Hematopoietic multipotent progenitor cell treated with erythropoietin and hydrocortisone succinate and interleukin-3 and kit ligand, for 17 days (in vitro differentiated cells): ENCODE measurements at regions not wholly inside any gene's neighbourhood (a gene's known extent, or its start where the extent isn't known, plus 50 kb on each side); places are given as distances from the start of the nearest gene placed in this dataset.

Source experiments
- DNase-seq: peaks from one replicate; pipeline ENCODE4 v3.0.0-alpha.2; 2015; ENCODE audit warnings: low spot score

DNA sequence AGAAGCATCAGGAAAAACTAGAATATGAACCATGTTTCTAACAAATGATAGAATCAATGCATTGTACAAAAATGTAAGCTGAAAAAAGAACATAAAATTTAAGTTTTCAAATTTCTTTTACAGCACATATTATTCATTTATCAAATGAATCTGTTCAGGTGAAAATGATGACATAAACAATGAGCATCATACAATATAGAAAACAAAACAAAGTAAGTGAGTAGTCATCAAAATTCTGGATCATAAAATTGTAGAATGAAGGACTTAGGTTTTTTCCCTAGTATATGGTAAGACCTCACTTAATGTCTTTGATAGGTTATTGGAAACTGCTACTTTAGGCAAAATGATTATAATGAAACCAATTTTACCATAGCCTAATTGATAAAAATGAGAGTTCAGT is 427.0 kb upstream of the KCNH7 start:
- no peak for DNase-seq

DNA sequence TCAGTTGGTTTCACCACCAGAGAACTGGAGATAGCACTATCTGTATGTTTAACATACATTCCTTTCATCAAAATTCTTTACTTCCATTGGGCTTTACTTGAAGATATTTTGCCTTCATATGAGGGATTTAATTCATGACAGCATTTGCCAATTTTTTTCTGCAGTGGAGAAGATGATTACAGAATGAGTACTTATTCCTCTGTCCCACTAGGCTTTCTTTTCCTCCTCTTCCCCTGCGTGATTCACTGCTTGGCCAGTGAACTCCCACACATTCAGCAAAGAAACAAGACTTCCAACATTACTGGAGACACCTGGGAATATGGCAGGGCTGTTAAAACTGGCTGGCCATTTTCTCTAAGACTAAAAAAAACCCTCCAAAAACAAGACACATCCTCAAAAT is 425.8 kb upstream of the KCNH7 start:
- no peak for DNase-seq

DNA sequence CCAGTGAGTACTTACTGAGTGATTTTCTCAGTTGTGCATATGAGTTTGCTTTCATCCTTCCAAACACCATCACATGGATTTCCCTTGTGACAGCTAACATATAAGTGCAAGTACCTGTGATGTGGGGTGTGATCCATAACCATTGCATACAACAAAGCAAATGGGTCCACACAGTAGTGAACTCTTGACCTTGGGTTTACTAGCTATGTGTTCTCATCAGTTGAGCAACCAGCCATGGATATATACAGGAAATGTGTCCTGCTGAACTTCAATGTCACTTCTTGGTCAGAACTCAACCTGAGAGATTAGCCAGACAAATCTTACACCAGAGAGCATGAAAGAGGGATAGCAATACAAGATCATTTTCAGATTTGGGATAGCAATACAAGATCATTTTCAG is 420.9 kb upstream of the KCNH7 start:
- DNase-seq: no peak

DNA sequence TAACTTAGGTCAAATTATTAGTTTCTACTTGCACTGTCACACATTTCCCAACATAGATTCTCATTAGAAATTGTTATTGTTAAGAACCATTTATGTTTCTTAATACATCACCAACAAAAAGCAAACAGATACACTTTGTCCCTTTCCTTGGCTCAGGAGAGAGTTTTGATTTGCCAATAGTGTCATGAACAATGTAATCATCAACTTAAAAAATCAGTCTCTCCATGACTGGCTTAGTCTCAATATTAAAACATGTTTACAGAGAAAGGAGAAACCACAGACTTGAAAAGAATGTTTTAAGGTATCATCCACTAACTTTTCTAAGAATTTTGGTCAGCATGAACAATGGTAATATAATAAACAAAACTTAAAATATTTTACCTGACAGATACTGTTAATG is 416.5 kb upstream of the KCNH7 start:
- no peak for DNase-seq

DNA sequence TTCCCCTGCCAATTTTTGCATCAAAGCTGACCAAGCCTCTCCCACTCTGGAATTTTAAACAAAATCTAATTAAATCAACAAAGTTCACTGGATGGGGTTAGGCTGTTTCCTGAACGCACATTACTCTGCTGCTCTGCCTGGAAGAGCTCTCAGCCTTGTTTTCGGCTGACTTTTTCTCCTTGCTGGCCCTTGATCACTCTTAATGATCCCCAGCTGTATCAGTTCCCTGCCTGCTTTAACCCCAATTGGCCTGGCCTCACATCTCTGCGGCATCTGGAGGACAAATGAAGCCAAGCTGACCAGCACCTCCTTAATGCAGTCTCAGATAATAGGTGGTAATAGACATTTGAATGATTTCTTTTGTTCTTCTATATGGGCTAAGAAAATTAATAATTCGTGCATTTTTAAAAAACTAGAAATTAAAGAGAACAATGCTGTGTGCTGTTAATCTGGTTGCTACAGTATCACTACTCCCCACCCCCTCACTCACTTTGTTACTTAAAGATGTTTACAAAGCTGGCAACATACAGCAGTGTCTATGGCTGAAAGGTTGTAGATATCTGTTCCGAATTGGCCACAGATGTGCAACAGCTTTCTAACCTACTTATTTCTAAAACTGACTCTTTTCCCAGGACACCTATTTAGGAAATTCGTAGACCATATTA is 415.2 kb upstream of the KCNH7 start:
- DNase-seq: no peak

DNA sequence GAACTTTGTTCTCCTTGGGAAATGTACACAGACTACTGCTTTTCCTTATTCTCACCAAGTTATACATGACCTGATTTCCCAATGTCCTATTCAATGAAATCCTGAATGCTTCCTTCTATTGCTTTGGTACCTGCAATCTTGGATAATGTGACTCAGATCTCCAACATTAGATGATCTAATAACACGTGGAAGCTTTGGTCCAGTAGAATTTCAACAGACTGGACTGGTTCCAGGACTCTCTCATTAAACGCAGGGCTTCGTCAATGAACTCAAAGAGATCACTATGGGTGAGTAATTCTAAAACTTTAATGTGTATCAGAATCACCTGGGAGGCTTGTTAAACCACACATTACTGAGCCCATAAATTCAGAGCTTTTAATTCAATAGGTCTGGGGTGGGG is 413.6 kb upstream of the KCNH7 start:
- no peak for DNase-seq

DNA sequence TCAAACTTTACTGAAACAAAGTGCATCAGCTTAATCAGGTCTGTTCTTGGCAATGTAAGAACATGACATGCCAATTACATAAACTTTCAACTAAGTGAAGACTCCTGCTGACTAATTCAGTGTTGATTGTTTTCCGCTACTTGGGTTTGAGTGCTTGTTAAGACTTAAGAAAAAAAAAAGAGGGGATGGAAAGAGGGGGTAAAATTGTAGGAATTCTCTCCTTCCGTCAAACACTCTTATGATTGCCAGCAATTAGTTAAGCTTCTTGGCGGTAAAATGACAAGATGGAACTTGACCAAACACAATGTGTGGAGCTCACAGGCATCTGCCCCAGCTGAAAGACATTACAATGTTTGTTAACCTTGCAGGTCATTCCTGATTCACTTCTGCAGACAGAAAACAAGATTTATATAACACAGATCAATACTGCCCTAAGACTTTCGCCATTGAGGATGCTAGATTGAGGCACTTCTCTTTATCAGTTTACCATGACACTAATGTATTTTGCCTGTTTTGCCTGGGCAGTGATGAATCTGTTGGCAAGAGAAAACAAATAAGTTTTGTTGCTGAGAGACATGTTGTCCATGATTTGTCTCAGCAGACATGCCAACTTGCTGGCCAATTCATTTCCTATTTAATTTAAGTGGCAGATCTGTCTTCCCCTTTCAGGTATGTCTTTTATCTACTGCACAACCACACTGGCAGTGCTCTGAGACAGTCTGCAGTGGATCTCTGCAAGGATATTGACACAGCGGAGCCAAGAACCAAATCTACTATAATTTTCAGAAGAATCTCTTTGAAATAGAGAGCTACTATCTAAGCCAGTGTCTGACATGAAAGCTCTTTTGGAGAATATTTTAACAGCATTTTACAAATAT is 410.0 kb upstream of the KCNH7 start:
- DNase-seq: no peak

DNA sequence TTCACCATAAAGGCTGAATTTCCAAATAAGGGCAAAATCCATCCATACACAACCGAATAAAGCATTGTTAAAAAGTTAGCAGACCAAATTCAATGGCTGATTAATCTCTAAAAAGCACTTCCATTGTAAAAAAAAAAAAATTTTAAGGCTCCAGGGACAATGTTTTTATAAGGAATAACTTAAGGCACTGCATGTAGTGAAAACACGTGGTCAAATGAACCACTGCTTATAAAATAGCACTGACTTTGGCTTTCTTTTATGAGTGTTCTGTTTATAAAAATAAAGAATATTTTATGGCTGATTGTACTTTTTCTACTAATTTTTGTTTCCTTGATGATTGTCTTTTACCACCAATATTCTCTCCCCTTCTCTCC is 409.3 kb upstream of the KCNH7 start:
- DNase-seq: no peak

DNA sequence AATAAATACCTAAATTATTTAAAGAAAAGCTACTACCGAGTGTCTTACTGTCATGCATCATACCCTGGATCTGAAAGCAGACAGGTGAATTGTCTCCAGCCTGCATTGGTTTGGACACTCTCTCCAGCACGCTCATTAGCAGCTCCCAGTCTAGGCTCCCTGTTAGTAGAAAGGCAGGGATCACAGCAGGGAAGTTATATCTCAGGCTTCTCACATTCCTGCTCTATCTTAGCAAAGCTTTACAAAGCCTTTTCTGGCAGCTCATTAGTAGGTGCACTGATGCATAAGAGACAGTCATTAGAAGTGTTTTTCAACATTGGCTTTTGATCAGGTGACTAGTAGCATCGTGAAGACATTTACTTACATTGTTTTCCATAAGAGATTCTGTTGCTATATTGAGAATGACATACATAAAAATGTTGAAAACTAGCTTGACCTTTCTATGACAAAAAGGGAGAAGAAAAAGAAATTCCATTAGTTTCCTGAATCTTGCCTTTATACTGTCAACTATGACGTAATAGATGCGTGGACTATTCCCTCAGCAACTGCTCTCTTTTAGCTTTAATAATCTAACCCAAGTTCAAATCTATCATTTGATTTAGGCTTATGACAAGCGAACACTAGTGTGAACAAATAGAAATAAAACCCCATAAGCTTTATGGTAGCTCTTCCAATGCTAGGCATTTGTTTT is 408.7 kb upstream of the KCNH7 start:
- DNase-seq: no peak

DNA sequence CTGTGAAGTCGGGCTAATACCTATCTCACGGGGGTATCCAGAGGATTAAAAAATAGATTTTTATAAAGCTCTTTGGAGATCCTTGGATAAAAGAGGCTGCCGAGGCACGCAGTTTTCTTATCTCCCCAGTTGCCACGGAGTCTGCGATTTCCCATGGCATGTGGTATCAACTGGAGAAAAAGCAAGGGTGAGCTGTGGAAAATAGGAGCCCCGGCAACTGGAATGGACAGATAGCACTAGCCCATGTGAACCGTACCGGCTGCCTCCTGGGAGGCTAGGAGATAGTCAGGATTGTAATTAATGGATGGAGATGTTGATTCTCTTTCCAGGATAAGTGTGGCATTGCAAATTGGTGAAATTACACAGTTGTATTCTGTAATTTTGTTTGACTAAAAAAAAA is 407.6 kb upstream of the KCNH7 start:
- DNase-seq: no peak

DNA sequence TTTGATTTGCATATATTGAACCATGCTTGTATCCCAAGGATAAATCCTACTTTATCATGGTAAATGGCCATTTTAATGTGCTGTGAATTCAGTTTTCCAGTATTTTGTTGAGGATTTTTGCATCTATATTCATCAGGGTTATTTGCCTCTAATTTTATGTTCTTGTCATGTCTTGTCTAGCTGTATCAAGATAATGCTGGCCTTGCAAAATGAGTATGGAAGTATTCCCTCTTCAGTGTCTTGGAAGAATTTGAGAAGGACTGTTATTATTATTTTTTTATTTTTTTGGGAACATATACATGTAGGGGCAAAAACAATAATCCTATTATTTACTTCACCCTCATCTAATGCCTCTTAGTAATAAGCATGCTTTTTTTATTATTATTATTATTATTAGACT is 398.0 kb upstream of the KCNH7 start:
- DNase-seq: no peak

DNA sequence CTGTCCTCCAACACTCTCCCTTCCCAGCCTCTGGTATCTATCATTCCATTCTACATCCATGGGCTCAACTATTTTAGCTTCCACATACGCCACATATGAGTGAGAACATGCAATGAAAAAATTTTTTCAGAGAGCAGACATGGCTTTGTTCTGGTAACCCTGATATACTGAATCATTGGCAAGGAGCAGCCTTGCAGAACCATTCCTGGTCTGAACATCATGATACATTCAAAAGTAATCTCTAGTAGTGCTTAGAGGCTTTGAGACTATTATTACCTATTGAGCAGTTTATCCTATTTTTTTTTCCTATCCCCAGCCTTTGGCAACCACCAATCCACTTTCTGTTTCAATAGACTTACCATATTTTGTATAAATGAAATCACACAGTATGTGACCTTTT is 393.1 kb upstream of the KCNH7 start:
- no peak for DNase-seq

DNA sequence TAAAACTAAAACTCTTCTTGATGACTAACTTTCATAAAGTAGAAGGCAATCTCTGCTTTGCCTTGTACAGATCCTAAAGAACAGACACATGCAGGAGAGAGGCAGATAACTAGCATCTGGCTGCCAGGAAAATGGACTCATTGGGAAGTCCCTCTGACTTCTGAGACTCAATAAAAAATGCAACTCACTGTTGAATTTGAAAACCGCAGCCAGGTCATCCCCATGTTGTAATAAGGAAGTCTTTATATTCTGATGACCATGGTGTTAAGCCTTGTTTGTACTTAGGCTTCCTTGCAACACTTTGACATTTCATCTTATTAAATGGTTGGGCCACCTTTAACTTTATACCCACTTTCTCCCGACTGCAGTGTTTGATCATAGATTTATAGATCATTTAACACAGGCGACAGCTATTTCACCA is 375.1 kb upstream of the KCNH7 start:
- no peak for DNase-seq

DNA sequence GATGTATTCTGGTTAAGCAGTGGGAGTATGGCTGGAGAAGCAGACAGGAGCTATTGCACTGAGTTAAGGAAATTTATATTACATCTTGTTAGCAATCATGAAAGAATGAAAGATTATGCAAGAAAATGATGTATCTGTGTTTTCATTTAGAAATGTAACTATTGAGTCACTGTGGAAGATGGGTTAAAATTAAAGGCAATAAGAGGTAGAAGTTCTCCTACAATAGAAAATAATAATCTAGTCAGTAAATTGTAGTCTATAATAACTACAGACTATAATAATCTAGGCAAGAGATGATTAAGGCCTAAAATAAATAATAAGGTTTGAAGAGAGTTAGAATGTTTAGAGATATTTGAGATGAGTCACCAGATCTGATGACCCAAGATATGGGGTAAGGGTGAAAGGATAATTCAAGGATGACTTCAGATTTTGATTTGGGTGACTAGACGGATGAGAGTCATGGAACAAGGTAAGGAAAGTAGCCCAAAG is 371.9 kb upstream of the KCNH7 start:
- DNase-seq: no peak

DNA sequence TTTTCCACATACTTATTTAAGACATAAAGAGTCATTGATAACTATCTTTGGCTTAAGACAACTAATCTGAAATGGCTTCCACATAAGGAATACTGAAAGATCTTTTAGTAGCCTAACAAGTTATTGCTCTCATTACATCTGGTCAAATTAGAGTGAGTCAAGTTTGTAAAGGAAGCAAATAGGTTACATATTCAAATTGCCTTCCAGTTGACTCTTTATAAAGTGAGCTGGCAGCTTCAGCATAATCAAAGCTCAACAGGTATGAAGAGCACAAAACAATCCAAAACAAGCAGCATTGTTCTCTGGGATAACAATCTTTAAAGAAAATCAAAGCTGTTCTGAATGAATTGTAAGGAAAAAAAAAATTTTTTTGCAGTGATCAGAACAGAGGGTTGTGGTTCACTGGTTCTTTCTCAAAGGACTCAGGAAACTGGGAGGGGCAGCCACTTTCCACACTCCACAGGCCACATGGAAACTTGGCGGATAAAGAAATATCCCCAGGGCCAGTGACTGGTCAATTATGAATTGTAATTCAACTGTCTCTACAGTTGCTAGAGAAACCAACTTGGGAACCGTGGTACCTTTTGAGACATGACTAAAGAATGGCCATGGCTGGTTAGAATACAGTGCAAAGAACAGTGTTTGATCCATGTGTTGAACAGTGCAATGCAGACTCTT is 369.3 kb upstream of the KCNH7 start:
- no peak for DNase-seq

DNA sequence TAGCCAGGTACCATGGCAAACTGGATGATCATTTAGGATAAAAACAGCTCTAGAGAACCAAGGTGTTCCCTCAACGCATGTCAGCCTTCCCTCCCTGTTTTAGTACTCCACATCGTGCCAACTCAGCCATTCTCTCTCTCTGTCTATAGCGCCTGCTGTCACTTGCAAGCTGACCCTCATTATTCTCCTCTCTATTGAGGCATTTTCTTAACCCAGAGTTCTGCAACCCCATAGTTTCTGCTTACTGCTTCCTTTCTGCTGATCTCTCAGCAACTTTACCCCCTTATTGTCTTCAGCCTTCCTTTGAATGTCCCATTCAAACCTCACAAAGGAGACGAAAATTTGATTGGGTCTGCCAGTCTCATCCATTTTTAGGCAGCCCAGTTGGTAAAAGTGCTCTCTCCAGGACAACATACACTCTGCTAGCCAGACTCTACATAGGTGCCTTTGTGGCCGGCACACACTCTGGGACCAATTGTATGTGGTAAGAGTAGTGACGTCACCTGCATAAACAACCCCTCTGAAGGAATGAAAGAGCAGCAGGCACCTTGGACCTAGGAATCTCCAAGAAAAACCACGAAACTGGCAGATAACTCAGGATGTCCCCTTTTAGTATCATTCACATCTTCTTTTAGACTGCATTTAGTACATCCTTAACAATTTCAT is 367.2 kb upstream of the KCNH7 start:
- no peak for DNase-seq

DNA sequence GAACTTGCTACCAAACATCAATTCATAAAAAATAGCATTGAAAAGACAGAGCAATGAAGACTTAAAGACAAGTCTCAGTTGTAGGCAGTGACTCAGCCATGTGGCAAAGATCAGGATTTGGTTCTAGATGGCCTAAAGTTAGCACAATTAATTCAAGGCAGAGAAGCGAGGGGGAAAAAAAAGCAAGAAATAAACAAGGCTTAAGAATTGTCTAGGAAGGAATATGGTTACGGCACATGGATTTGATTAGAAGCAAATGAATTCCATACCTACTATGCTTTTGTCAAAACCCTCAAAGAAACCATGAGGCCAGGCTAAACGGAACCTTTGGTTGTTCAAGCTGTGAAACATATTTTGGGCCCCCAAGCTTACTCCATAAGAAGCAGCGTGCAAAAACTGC is 362.2 kb upstream of the KCNH7 start:
- DNase-seq: no peak

DNA sequence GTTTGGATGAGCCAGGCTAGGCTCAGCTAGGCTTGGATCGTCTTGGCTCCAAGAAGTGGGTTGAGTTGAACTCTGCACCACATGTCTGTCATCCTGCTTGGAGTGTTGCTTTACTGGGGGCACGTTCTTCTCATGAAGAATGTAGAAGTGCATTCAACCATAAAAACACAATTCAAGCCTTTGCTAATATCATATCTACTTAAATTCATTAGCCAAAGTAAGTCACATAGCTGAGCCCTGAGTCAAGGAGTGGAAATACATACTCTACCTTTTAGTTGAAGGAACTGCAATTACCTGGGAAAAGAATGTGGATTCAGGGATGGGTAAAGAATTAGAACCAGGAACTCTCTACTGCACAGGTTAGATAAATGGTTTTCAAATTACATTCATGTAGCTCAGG is 360.4 kb upstream of the KCNH7 start:
- no peak for DNase-seq

DNA sequence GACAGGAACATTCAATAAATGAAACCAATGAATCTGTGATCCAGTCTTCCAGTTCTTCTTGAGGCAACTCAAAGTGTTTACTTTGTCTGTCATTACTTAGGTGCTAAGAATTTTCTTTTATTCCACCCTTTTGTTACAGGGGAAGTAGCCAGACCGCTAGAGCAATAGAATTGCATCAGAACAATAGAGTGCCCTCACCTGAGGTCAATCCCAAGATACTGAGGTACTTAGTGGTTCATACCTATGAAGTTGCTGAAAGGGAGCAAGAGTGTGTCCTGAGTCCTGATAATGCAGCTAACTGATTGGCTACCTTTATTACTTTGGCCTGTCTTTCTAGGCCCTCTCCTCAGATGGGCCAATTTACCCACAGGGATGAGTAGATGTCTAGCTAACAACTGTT is 359.4 kb upstream of the KCNH7 start:
- no peak for DNase-seq

DNA sequence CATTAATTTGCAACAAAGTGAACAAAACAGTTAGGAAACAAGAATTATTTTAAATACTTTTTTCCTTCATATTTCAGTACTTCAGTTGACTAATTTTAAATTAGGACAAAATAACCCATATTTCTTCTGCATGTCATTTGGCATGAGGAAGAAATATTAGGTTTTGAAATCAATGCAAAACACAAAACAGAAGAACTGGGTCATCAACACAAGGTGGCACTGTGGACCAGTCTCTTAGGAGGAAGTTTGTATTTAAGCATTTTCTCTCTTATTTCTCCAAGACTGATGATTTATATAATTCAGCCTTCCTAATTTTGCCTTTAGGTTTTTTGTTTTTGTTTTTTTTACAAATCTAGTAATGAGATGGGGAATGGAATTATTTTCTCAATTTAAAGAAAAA is 352.8 kb upstream of the KCNH7 start:
- no peak for DNase-seq

DNA sequence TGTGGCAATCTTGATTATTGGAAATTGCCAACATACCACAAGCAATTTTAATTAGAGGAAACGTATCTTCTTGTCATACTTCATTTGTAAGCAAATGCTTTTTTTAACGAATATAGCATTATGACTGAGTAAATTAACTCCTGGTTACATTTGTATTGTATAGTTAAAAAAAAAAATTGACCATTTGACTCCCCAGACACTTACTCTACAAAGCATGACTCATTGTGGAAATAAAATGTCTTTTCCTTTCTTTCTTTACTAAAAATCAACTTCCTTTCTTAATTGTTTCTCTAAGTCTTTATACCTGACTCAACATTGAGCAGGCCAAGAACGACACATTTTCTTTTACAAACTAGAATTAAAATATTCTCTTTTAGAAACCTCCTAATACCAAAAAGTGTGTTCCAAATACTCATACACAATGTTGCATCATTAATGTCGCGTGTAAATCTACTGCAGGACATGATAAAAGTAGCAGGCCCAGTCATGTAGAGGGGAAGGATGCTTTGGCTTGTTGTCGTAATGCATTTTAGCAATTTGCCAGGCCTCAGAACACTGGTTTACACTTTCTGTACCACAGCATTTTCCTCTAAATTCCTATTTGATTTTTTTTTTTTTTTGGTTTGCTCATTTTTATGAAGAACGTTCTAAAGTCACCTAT is 349.6 kb upstream of the KCNH7 start:
- DNase-seq: no peak
